ENCODE measurements at regions not wholly inside any gene's neighbourhood (a gene's known extent, or its start where the extent isn't known, plus 50 kb on each side); places are given as distances from the start of the nearest gene placed in this dataset.
"Not testable (repeated sequence)": the region's sequence is repeated elsewhere in the genome, so short reads cannot be mapped to it uniquely, and the experiment has no call there.

- DNase-seq = no peak
Measured at GRCh38 chr1:177723533-177723932, 246.3 kb downstream of the SEC16B start.

GRCh38 chr1:177710696-177711620 lies 258.9 kb downstream of the SEC16B start:
- peak; percentile 40 for DNase-seq

DNA sequence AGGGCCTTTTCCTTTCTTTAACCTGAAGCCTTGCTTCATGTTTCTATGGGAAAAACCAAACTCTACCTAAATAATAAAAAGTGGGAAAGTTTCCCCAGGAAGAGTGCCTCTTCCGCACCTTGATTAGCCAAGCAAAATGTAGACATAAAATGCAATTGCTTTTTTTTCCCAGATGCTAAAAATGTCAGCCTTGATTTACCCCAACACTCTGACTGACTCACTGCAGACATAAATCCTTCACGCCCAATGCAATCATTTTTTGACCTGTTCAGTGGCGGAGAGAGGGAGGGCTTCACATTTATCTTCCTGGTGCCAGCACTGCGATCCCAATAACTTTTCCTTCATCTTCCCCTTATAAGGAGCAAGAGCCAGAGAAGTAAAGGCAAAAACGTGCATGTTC lies 261.5 kb downstream of the SEC16B start:
- DNase-seq = peak; percentile 37

DNA sequence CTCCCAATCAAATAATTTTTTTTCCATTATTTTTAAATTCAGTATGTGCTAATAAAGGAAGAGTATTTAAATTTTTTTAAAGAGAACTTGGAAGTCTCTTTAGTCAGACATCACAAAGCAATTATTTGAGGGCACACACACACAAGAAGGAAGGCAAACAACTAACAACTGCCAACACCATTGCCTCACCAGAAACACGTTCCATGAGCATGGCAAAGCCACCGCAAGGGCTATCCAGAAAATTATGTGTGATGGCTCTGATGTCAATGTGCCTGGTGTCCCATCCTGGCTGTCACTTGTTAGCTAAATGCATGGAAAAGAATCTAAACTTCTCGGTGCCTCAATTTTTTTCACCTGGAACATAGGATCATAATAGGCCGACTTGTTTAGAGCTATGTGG lies 262.9 kb downstream of the SEC16B start:
- DNase-seq = no peak

DNA sequence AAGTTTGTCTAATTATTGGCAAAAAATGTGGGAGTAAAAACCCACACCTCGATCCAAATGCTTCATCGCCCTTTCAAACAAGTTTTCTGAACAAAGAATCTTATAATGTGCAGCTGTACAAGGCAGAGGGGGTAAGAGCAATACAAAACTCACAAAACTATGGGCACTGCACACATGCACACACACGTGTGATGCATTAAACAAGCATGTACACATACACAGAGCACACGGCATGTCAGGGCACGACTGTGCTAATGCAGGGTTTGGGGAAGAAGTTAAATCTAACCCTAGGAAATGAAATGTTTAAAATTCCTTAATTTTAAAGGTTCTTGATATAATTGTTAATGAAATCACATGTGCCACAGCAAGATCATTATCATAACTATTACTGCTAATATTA lies 264.0 kb downstream of the SEC16B start:
- DNase-seq = no peak

- DNase-seq = no peak
Measured at GRCh38 chr1:177703888-177704446, 265.9 kb downstream of the SEC16B start.

DNA sequence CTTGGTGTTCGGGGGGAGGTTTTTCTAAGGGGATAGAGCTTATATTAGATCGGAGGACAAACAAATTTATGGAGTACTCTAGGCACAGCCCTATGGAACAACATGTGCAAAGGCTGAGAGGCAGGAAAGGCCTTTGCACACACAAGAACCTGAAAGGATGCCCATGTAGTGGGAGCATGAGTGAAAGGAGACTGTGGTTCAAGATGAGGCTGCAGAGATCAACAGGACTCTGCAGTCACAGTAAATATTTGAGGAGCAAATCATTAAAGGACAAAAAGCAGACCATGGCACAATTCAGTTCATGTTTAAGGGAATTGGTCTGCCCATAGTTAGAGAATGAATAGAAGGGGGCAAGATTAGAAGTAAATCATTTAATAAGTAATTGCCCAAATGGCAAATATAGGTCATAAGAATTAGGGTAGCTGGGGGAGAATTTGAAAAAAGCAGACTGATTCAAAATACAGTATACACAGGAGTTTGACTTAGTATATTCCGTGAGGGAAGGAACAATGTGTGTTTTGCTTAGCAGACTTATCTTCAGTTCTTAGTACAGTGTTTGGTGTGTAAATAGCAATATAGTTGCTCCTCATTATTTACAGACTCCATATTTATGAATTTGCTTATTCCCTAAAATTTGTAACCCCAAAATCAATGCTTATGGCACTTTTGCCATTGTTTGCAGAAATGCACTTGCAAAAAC lies 268.1 kb downstream of the SEC16B start:
- no peak for DNase-seq

DNA sequence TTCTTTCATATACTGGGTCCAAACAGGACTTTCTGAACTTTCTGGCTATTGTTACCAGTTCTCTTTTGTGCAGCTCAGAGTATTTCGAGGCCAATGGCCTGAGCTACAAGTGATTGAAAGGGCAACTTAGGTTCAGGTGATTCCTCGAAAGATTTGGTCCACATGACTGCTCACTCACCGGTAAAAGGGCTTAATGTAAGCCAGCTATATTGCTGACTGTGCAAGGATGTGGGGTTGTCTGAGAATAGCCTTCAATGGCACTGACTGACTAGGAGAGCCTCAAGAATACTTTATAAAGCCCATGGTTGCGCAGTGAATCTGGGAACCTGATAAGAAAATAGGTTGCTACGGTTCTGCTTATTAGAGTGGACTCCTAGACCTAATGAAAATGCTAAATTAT lies 269.0 kb downstream of the SEC16B start:
- no peak for DNase-seq

GRCh38 chr1:177690996-177691395 lies 278.9 kb downstream of the SEC16B start:
- DNase-seq = no peak

DNA sequence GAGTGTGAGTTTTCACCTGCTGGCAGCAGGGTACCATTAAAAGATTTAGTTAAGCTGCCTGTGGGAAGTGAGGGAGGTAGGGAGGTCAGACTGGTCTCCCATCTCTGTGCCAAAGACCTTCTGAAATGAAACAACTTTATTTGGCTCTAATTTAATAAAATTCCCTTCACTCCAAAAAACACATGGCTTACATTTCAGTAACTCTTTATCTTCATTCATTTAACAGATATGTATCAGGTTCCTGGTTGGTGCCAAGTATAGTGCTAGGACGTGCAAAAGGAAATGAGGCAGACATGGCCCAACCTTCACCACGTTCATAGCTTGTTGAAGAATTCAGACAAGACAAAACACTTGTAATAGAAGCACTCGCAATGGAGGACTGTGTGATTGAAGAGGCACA lies 282.3 kb downstream of the SEC16B start:
- DNase-seq = no peak

DNA sequence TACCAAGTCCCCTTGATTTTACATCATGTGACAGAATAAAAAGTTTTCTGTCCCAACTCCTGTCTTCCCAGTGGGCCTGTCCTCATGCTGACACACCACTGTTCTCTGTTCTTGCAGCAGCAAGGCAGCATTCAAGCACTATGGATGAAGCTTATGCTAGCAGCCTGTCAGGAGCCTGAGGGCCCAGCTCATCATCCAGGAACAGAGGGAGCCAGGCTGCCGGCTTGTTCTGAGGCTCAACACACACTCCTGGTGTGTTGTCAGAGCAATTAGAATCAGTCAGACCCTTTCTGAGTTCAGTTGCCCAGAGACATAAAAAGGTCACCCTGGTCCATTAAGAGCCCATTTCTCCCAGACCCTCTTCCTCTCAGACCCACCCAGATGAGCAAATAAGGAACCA lies 282.9 kb downstream of the SEC16B start:
- DNase-seq = no peak

DNA sequence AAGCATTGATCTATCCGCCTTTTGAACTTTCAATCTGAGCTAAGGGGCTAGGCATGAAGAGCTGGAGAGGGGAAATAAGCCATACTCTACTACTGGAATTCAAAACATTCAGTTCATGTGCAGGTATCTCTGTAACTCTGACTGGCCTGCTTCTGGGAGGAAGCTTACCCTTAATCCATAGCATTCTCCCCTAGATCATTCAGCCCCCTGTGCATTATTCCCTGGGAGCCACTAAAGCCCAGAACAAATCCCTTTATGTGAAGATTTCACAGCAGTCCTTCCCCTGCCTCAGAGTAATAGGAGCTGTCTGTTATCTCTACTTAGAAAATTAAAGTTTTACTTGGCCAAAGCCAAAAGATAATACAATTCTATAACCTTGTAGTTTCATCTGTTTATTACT lies 300.7 kb downstream of the SEC16B start:
- DNase-seq = no peak

DNA sequence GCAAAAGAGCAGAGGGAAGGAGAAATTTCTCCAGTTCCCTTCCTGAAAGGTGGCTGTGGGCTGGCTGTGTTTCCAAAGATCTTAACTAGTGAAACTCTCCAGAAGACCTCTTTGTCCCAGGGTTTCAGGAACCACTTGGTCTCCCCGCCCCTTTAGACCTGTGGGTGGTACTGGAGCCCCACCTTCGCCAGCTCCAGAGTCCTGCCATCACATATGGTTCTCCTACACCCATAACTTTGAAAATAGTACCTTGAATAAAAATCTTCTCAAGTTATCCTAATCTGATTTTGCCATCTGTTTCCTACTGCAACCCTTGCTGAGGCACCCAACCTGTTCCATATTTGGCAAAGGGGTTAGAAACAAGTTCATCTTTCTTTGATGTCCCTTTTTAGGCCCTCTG lies 303.9 kb downstream of the SEC16B start:
- no peak for DNase-seq

- not testable (repeated sequence) for DNase-seq
Measured at GRCh38 chr1:177664742-177665141, 305.1 kb downstream of the SEC16B start.

DNA sequence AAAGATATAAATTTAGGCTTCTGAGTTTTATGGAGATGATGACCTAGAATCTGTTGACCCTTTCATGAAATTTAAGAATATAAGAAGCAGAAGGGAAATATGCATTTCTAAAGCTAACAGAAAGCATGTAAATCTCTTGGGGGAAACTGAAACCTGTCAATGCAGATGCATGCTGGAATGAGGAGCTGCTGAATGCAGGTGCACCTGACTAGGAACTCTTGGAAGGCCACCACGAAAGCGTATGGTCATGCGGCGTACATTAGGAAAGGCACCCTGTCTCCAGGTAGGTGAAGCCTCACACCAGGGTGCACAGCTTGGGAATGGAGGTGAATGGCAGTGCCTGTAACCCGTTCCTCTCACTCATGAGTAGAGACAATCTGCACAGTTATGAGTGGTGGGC lies 309.7 kb downstream of the SEC16B start:
- DNase-seq = no peak

DNA sequence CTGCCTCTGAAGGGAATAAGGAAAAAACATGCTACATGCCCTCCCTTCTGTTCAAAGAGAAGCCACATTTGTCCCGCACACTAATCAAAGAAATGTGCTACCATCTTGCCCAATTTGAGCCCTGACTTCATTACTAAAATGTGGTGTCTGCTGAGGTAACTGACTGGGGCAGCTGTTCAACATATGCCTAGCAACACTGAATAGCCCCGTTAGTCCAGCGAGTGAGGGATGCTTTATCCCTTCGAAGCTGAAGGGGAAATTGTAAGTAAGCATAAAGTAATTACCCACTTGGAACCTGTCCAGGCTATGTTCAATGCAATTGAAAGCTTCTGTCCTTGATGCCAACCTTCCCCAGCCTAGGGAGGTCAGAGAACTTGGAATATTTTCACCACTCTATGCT lies 310.6 kb downstream of the SEC16B start:
- DNase-seq = no peak

DNA sequence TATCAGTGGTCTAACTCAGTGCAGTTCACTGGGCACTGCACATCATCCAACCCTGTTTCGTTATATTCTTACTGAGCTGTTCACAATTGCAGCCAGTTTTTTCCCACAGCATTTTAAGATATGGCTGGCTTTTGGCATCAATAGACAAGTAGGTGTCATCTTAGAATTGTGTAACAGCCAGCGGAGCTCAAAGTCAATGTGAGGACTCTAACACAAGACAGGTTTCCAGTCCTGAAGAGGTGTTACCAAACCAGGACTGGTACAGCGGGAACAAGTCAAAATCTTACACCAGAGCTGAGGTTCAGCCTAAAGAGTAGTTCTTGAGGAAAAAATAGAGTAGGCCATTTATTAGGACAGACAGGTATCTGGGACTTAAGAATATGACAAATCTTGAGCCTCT lies 313.3 kb downstream of the SEC16B start:
- no peak for DNase-seq

- peak; percentile 82 for DNase-seq
Measured at GRCh38 chr1:177650947-177651346, 318.9 kb downstream of the SEC16B start.

- no peak for DNase-seq
Measured at GRCh38 chr1:177648731-177649265, 321.1 kb downstream of the SEC16B start.

- DNase-seq = no peak
Measured at GRCh38 chr1:177648138-177648537, 321.7 kb downstream of the SEC16B start.

- DNase-seq = no peak
Measured at GRCh38 chr1:177646757-177647730, 322.8 kb downstream of the SEC16B start.
